SK-N-SH (cell line): ENCODE measurements at regions not wholly inside any gene's neighbourhood (a gene's known extent, or its start where the extent isn't known, plus 50 kb on each side); places are given as distances from the start of the nearest gene placed in this dataset.
"Not testable (repeated sequence)": the region's sequence is repeated elsewhere in the genome, so short reads cannot be mapped to it uniquely, and the experiment has no call there.

Experiments
- CTCF ChIA-PET: fragments of 300-600, 350-600 bp; formaldehyde crosslinking; extraction: SDS; loops from one replicate; lab custom pipeline; 2021; lab: Yijun Ruan, JAX
- POLR2A ChIA-PET: fragments of 350-600 bp; sonication (Branson Sonifier 250); formaldehyde crosslinking; extraction: SDS; loops from one replicate; lab custom pipeline; 2020; ENCODE audit warnings: antibody characterized with exemption, inconsistent platforms; lab: Yijun Ruan, JAX
- DNase-seq: peaks from one replicate; pipeline ENCODE4 v3.0.0; 2012
- H2AFZ ChIP-seq: fragments of 200-600 bp; sonication (generic); 2 replicates; pipeline ENCODE4 v1.8.1; 2016; ENCODE audit warnings: antibody characterized with exemption, mild to moderate bottlenecking, low read depth
- H3F3A ChIP-seq: fragments of 200-600 bp; sonication (generic); replicated peaks from 2 replicates; pipeline ENCODE3; 2016; ENCODE audit warnings: antibody characterized with exemption, mild to moderate bottlenecking; ENCODE audit not compliant: insufficient read depth
- H3K27ac ChIP-seq, 2 experiments: fragments of 200-500 bp in 1 of 2; fragments of 200-600 bp in 1 of 2; sonication (Bioruptor generic) in 1 of 2; sonication (generic), shearing (Covaris generic) in 1 of 2; 2 replicates each; pipeline versions ENCODE4 v1.5.1 to v1.6.1; 2014 to 2016; ENCODE audit warnings: low read depth in 2 of 2, inconsistent platforms in 1 of 2, low read length in 1 of 2, mild to moderate bottlenecking in 1 of 2, mixed read lengths in 1 of 2
- H3K27me3 ChIP-seq: fragments of 200-600 bp; sonication (generic), shearing (Covaris generic); 2 replicates; pipeline ENCODE4 v1.6.1; 2016; ENCODE audit warnings: mixed run types; ENCODE audit not compliant: insufficient read depth
- H3K36me3 ChIP-seq, 2 experiments: fragments of 200-500 bp in 1 of 2; fragments of 200-600 bp in 1 of 2; sonication (Bioruptor generic) in 1 of 2; sonication (generic) in 1 of 2; replicated peaks in 1 of 2; 2 replicates each; pipeline versions ENCODE3 to v1.5.1; 2014 to 2016; ENCODE audit warnings: low read length in 1 of 2, mild to moderate bottlenecking in 1 of 2; ENCODE audit not compliant: insufficient read depth in 2 of 2, control insufficient read depth in 1 of 2
- H3K4me1 ChIP-seq, 2 experiments: fragments of 200-500 bp in 1 of 2; fragments of 200-600 bp in 1 of 2; sonication (Bioruptor generic) in 1 of 2; sonication (generic), shearing (Covaris generic) in 1 of 2; 2 replicates each; pipeline versions ENCODE4 v1.5.1 to v1.6.1; 2014 to 2016; ENCODE audit warnings: low read depth in 1 of 2, low read length in 1 of 2, mixed run types in 1 of 2; ENCODE audit not compliant: insufficient read depth in 2 of 2, control insufficient read depth in 1 of 2
- H3K4me2 ChIP-seq: fragments of 200-600 bp; sonication (generic), shearing (Covaris generic); 2 replicates; pipeline ENCODE4 v1.6.1; 2017; ENCODE audit warnings: mixed run types
- H3K4me3 ChIP-seq, 2 experiments: fragments of 200-500 bp in 1 of 2; fragments of 200-600 bp in 1 of 2; sonication (Bioruptor generic) in 1 of 2; sonication (generic), shearing (Covaris generic) in 1 of 2; 2 replicates each; pipeline versions ENCODE4 v1.5.1 to v1.8.1; 2014 to 2016; ENCODE audit warnings: low read depth in 2 of 2, inconsistent platforms in 1 of 2, low read length in 1 of 2, mild to moderate bottlenecking in 1 of 2, mixed read lengths in 1 of 2, moderate library complexity in 1 of 2
- H3K79me2 ChIP-seq: fragments of 200-600 bp; sonication (generic); 2 replicates; pipeline ENCODE4 v1.8.1; 2017; ENCODE audit warnings: mild to moderate bottlenecking; ENCODE audit not compliant: insufficient read depth
- H3K9ac ChIP-seq: fragments of 200-600 bp; sonication (generic); 2 replicates; pipeline ENCODE4 v1.6.1; 2017; ENCODE audit warnings: mixed run types
- H3K9me2 ChIP-seq: fragments of 200-600 bp; sonication (generic); 2 replicates; pipeline ENCODE4 v1.6.1; 2017; ENCODE audit warnings: mixed run types
- H3K9me3 ChIP-seq: fragments of 200-600 bp; sonication (generic); 2 replicates; pipeline ENCODE4 v1.6.1; 2017; ENCODE audit warnings: mixed run types, mild to moderate bottlenecking, moderate library complexity
- H4K20me1 ChIP-seq: fragments of 200-600 bp; sonication (generic); 2 replicates; pipeline ENCODE4 v1.6.1; 2017; ENCODE audit warnings: mild to moderate bottlenecking, mixed run types; ENCODE audit not compliant: insufficient read depth
- EP300 ChIP-seq, 2 experiments: IDR thresholded peaks; 2 replicates each; pipeline versions ENCODE4 v1.4.0 to v1.6.1; 2012; ENCODE audit warnings: borderline replicate concordance in 1 of 2, low read depth in 1 of 2, low read length in 1 of 2
- EZH2phosphoT487 ChIP-seq: fragments of 200-600 bp; sonication (generic); IDR thresholded peaks from 2 replicates; pipeline ENCODE4 v1.6.1; 2017; ENCODE audit warnings: low read depth, mixed run types, mild to moderate bottlenecking, antibody characterized with exemption, moderate library complexity, borderline replicate concordance
- FOXJ3 ChIP-seq: sonication (generic); formaldehyde crosslinking; IDR thresholded peaks from 2 replicates; pipeline ENCODE4 v1.5.1; 2020; ENCODE audit warnings: mild to moderate bottlenecking, missing genetic modification reagents
- GATA2 ChIP-seq: sonication (generic); formaldehyde crosslinking; IDR thresholded peaks from 2 replicates; pipeline ENCODE4 v1.5.0; 2020; ENCODE audit warnings: mild to moderate bottlenecking, missing genetic modification reagents
- JUND ChIP-seq: IDR thresholded peaks from 2 replicates; pipeline ENCODE4 v1.4.0; 2012
- MEF2A ChIP-seq: IDR thresholded peaks from 2 replicates; pipeline ENCODE4 v1.4.0; 2012; ENCODE audit warnings: low read depth, borderline replicate concordance
- MXI1 ChIP-seq: IDR thresholded peaks from 2 replicates; pipeline ENCODE4 v1.6.1; 2012; ENCODE audit warnings: mild to moderate bottlenecking, low read depth, low read length, improper control_type of control experiment
- NFIC ChIP-seq: IDR thresholded peaks from 2 replicates; pipeline ENCODE4 v1.4.0; 2012; ENCODE audit warnings: borderline replicate concordance
- NRF1 ChIP-seq: IDR thresholded peaks from 2 replicates; pipeline ENCODE4 v1.6.1; 2012; ENCODE audit warnings: low read depth, mild to moderate bottlenecking, low read length
- POLR2AphosphoS5 ChIP-seq: IDR thresholded peaks from 2 replicates; pipeline ENCODE4 v1.6.1; 2012; ENCODE audit warnings: low read depth, low read length
- RAD21 ChIP-seq: IDR thresholded peaks from 2 replicates; pipeline ENCODE4 v1.6.1; 2012; ENCODE audit warnings: mild to moderate bottlenecking, low read length
- REST ChIP-seq: IDR thresholded peaks from 2 replicates; pipeline ENCODE4 v1.6.1; 2012; ENCODE audit warnings: mild to moderate bottlenecking, low read depth, low read length, moderate library complexity
- RXRA ChIP-seq: IDR thresholded peaks from 2 replicates; pipeline ENCODE4 v1.4.0; 2012; ENCODE audit warnings: low read depth, mild to moderate bottlenecking, borderline replicate concordance
- USF2 ChIP-seq: fragments of 150-350 bp; IDR thresholded peaks from 2 replicates; pipeline ENCODE4 v1.6.1; 2017; ENCODE audit warnings: antibody characterized with exemption, low read length, low read depth, borderline replicate concordance
- WGBS: methylation state at CpG from one replicate; pipeline ENCODE4 v1.1.6; 2017; ENCODE audit warnings: low lambda C conversion rate; 5-methylcytosine and 5-hydroxymethylcytosine counted together
- TF ChIP-seq, protein P1 (sequence below): IDR thresholded peaks from 2 replicates; pipeline ENCODE4; 2012
- TF ChIP-seq, protein P2 (sequence below): IDR thresholded peaks from 2 replicates; pipeline ENCODE4 v1.4.0; 2012; ENCODE audit warnings: low read depth
- TF ChIP-seq, protein P3 (sequence below): fragments of 150-350 bp; IDR thresholded peaks from 2 replicates; pipeline ENCODE4 v1.6.1; 2016; ENCODE audit warnings: mild to moderate bottlenecking, low read depth, low read length

GRCh38 chr1:25008192-25008485 is 78.1 kb upstream of the RUNX3 start (continued):
- TF ChIP-seq RAD21 (no peak), MXI1 (no peak), NFIC (no peak)
- TF ChIP-seq, all 33 proteins: peak for 0

DNA sequence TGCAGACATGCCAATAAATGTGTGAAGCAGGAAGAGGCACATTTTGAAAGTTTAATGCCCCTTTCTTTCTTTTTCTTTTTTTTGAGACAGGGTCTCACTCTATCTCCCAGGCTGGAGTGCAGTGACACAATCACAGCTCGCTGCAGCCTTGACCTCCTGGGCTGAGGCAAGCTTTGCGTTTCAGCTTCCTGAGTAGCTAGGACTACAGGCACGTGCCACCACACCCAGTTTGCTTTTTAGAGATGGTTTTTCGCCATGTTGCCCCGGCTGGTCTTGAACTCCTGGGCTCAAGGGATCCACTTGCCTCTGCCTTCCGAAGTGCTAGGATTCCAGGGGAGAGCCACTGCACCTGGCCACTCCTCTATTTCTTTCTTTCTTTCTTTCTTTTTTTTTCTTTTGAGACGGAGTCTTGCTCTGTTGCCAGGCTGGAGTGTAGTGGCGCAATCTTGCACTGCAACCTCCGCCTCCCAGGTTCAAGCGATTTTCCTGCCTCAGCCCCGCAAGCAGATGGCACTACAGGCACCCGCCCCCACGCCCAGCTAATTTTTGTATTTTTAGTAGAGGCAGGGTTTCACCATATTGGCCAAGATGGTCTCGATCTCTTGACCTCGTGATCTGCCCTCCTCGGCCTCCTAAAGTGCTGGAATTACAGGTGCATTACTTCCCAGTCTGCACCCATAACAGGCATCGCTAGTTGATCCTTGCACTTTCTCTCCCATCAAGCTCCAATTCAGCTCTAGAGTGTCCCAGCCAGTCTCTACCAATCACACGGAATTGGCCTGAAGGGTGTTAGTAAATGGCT is 77.5 kb upstream of the RUNX3 start:
- not testable (repeated sequence) for H2AFZ ChIP-seq, H3K9ac ChIP-seq, H3K79me2 ChIP-seq, DNase-seq, H3K4me3 ChIP-seq, H4K20me1 ChIP-seq, H3K27ac ChIP-seq, H3K9me3 ChIP-seq, H3F3A ChIP-seq, H3K36me3 ChIP-seq, H3K9me2 ChIP-seq, H3K4me2 ChIP-seq
- Histone ChIP-seq H3K4me1 (peaks cover 0 to 13% of the 10 kb centered on the region in 2 experiments; a peak in 1 of 4 replicates), H3K27me3 (peaks cover 13% of the 10 kb centered on the region)
- POLR2A ChIA-PET: interaction anchor here (1.2 kb wide), 1 partner anchor 19 kb away, joined by 3 read pairs; no protein-coding TSS in a partner anchor
- WGBS: 69% methylated on average over 18 of the region's 18 CpGs
- CTCF ChIA-PET: interaction anchor here (0.7 to 1.7 kb wide), 5 partner anchors 16 to 76 kb away, joined by 3 to 4 read pairs (median 3); no protein-coding TSS in a partner anchor

DNA sequence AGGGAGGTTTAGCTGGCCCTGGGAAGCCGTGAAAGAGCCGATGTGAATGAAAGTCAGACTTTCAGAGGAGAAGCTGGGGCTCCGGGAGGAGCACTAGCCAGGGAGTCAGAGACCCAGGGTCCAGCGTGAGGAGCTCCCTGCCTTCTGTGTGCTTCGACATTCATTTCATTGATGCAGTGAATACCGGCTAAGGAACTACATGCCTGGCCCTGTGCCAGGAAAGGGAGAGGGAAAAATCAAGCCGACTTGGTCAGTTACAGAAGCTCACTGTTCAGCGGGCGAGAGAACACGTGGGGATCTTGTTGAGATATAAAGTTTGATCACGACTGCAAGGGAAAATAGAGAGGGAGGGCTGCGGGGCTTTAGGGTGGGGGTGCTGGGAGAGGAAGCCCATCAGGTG is 76.7 kb upstream of the RUNX3 start:
- no peaks in the 10 kb centered on the region for H4K20me1 ChIP-seq
- H3K27ac ChIP-seq: no peak overlapping the region
- peaks cover 13% of the 10 kb centered on the region for H3K27me3 ChIP-seq
- H3K4me1 ChIP-seq: peaks cover 0 to 13% of the 10 kb centered on the region in 2 experiments; a peak in 1 of 4 replicates
- H3K9ac ChIP-seq: no peak overlapping the region
- no peak overlapping the region for H3K4me3 ChIP-seq
- no peak overlapping the region for H3K4me2 ChIP-seq
- WGBS: 62% methylated on average over 12 of the region's 12 CpGs
- POLR2A ChIA-PET: no interaction called here
- no peaks in the 10 kb centered on the region for H3K9me2 ChIP-seq
- no peaks in the 10 kb centered on the region for H3K79me2 ChIP-seq
- no peak for DNase-seq
- no peak overlapping the region for H2AFZ ChIP-seq
- no peaks in the 10 kb centered on the region for H3K36me3 ChIP-seq
- H3K9me3 ChIP-seq: no peaks in the 10 kb centered on the region
- H3F3A ChIP-seq: no peaks in the 10 kb centered on the region
- CTCF ChIA-PET: interaction anchor here (0.9 to 1.4 kb wide), 4 partner anchors 17 to 95 kb away, joined by 3 to 4 read pairs (median 4); no protein-coding TSS in a partner anchor
- TF ChIP-seq FOXJ3 (CRISPR knock-in tag): no peak
- no peak for TF ChIP-seq MXI1
- TF ChIP-seq, protein P1, sequence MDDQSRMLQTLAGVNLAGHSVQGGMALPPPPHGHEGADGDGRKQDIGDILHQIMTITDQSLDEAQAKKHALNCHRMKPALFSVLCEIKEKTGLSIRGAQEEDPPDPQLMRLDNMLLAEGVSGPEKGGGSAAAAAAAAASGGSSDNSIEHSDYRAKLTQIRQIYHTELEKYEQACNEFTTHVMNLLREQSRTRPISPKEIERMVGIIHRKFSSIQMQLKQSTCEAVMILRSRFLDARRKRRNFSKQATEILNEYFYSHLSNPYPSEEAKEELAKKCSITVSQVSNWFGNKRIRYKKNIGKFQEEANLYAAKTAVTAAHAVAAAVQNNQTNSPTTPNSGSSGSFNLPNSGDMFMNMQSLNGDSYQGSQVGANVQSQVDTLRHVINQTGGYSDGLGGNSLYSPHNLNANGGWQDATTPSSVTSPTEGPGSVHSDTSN: no peak
- TF ChIP-seq, protein P2, sequence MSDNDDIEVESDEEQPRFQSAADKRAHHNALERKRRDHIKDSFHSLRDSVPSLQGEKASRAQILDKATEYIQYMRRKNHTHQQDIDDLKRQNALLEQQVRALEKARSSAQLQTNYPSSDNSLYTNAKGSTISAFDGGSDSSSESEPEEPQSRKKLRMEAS: no peak
- no peak for TF ChIP-seq EZH2phosphoT487
- no peak for TF ChIP-seq USF2
- no peak for TF ChIP-seq MEF2A
- no peak for TF ChIP-seq REST
- no peak for TF ChIP-seq NRF1
- no peak for TF ChIP-seq JUND
- TF ChIP-seq, protein P3, sequence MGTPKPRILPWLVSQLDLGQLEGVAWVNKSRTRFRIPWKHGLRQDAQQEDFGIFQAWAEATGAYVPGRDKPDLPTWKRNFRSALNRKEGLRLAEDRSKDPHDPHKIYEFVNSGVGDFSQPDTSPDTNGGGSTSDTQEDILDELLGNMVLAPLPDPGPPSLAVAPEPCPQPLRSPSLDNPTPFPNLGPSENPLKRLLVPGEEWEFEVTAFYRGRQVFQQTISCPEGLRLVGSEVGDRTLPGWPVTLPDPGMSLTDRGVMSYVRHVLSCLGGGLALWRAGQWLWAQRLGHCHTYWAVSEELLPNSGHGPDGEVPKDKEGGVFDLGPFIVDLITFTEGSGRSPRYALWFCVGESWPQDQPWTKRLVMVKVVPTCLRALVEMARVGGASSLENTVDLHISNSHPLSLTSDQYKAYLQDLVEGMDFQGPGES: no peak
- TF ChIP-seq GATA2: no peak
- no peak for TF ChIP-seq EP300 (IDR thresholded peaks at IDR 0.05; ENCODE audit: borderline replicate concordance in 1 of 2, low read depth in 1 of 2, low read length in 1 of 2)
- TF ChIP-seq RXRA: no peak
- TF ChIP-seq POLR2AphosphoS5: no peak
